ENCODE measurements at regions not wholly inside any gene's neighbourhood (a gene's known extent, or its start where the extent isn't known, plus 50 kb on each side); places are given as distances from the start of the nearest gene placed in this dataset.

DNA sequence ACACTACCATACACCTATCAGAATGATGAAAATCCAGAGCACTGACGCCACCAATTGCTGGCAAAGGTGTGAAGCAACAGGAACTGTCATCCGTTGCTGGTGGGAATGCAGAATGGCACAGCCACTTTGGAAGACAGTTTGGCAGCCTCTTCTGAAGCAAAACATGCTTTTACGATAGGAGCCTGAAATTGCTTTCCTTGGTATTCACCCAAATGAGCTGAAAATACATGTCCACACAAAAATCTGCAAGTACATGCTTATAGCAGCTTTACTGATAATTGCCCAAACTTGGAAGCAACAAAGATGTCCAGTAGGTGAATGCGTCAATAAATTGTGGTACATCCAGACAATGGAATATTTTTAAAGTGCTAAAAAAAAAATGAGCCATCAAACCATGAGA is 322.8 kb upstream of the FAT1 start:
- Mint-ChIP-seq H3K36me3 (no peaks in the 10 kb centered on the region), H3K9me3 (no peaks in the 10 kb centered on the region), H3K27ac (no peak overlapping the region), H3K4me3 (no peak overlapping the region), H3K27me3 (no peaks in the 10 kb centered on the region), H3K4me1 (no peaks in the 10 kb centered on the region)
- ATAC-seq = no peak

DNA sequence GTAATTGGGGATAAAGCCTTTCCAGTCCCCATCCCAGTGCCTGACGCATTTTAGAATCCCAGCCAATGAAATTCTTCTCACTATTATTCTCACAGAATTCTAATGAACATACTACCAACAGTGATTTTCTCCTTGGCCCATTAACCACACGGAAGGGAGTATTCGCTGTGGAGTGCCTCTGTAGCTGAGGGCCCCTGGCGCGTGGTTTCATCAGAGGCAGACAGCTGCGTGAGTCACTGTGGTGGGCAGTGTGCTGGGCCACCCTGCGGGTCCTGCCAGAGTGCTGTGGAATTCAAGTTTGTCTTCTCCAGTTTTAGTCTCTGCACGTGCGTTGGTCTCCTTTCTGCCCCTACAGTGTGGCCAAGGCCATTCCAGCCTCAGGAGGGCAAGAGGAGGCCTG is 335.4 kb upstream of the FAT1 start:
- Mint-ChIP-seq H3K36me3 (no peaks in the 10 kb centered on the region), H3K4me3 (no peak overlapping the region), H3K27ac (no peak overlapping the region), H3K9me3 (peaks cover 2% of the 10 kb centered on the region), H3K4me1 (no peaks in the 10 kb centered on the region), H3K27me3 (no peaks in the 10 kb centered on the region)
- ATAC-seq = no peak

DNA sequence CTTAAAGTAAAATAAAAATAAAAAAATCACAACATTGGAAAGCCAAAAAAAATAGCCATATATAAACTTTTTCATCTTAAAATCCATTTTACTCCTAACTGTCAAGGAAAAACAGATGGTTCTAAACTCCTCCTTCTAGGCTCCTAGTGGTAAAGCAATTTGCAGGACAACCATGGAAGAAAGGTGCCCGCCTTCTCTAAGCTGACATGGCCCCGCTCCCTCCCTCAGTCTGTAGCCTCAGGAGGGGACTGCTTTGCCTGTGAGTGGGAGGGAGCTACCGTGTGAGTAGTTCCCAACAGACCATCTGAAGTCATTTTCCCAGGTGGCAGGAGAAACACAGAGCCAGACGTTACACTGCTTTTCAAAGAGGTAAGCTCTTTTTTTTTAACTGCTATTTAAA is 336.2 kb upstream of the FAT1 start:
- Mint-ChIP-seq H3K36me3 (no peaks in the 10 kb centered on the region), H3K27me3 (no peaks in the 10 kb centered on the region), H3K4me1 (no peaks in the 10 kb centered on the region), H3K4me3 (no peak overlapping the region), H3K27ac (no peak overlapping the region), H3K9me3 (peaks cover 2% of the 10 kb centered on the region)
- no peak for ATAC-seq

DNA sequence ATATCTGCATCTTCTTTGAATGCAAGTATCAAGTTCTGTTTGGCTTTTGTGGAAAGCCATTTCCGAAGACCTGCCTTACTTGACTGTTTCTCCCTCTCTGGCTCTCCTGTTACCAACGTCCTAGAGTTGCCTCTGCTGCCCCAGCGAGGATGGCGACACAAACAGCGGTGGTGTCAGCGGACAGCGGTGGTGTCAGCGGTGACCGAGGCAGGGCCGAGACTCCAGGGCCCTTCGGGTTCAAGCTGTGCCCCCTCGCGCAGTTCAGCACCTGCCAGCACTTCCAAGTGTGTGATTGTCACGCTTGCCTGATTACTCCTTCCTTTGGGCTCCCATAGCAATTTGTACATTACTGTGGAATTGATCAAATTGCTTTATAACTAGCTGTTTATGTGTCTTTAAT is 336.9 kb upstream of the FAT1 start:
- H3K36me3 Mint-ChIP-seq = no peaks in the 10 kb centered on the region
- ATAC-seq = no peak
- H3K9me3 Mint-ChIP-seq = peaks cover 2% of the 10 kb centered on the region
- H3K4me3 Mint-ChIP-seq = no peak overlapping the region
- no peaks in the 10 kb centered on the region for H3K4me1 Mint-ChIP-seq
- no peak overlapping the region for H3K27ac Mint-ChIP-seq
- H3K27me3 Mint-ChIP-seq = no peaks in the 10 kb centered on the region

DNA sequence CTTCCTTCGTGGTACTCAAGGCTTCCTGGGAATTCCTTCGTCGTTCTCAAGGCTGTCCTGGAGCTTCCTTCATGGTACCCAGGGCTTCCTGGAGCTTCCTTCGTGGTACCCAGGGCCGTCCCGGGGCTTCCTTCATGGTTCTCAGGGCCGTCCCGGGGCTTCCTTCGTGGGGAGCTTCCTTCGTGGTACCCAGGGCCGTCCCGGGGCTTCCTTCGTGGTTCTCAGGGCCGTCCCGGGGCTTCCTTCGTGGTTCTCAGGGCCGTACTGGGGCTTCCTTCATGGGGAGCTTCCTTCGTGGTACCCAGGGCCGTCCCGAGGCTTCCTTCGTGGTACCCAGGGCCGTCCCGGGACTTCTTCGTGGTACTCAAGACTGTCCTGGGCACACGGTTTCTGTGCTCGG is 339.6 kb upstream of the FAT1 start:
- no peak for ATAC-seq
- peaks cover 6% of the 10 kb centered on the region for H3K9me3 Mint-ChIP-seq
- no peaks in the 10 kb centered on the region for H3K4me1 Mint-ChIP-seq
- H3K4me3 Mint-ChIP-seq = no peak overlapping the region
- no peak overlapping the region for H3K27ac Mint-ChIP-seq
- no peaks in the 10 kb centered on the region for H3K36me3 Mint-ChIP-seq
- H3K27me3 Mint-ChIP-seq = no peaks in the 10 kb centered on the region

DNA sequence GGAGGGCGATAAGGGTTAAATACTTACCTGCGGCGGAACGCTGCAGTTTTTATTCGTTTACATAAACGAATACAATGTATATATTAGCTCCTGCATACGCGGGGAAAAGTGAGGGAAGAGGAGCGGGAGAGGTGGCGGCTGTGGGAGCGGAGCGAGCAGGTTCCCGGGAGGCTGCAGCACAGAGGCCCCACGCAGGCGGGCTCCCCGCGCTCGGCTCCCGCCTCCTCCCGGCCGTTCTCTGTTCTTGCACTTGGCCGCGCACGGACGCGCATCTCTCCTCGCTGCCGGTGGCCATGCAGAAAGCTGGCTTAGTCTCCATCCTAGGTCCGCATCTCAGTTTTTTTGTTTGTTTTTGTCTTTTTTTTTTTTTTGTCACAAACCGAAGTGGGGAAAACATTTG is 340.4 kb upstream of the FAT1 start:
- Mint-ChIP-seq H3K4me3 (no peak overlapping the region), H3K27me3 (no peaks in the 10 kb centered on the region), H3K36me3 (no peaks in the 10 kb centered on the region), H3K9me3 (peaks cover 6% of the 10 kb centered on the region), H3K4me1 (no peaks in the 10 kb centered on the region), H3K27ac (no peak overlapping the region)
- no peak for ATAC-seq

DNA sequence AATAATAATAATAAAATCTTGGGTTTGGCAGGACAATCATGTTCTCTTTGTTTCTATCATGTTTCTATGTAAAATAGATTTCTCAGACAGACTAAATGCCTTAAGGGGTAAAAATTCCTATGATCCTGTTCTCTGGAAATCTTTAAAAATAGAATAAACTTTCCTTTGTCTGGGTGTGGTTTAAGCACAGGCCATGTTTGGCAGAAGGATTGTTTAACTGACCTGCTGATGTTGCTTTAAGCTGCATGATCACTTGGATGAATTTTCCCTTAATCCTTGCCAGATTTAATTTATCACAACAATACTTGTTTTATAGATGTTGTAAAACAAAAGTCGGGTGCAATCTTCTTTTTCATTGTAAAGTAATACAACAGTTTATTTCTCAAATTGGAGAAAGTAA is 341.7 kb upstream of the FAT1 start:
- Mint-ChIP-seq H3K9me3 (peaks cover 6% of the 10 kb centered on the region), H3K27me3 (no peaks in the 10 kb centered on the region), H3K4me1 (no peaks in the 10 kb centered on the region), H3K27ac (no peak overlapping the region), H3K36me3 (no peaks in the 10 kb centered on the region), H3K4me3 (no peak overlapping the region)
- no peak for ATAC-seq

DNA sequence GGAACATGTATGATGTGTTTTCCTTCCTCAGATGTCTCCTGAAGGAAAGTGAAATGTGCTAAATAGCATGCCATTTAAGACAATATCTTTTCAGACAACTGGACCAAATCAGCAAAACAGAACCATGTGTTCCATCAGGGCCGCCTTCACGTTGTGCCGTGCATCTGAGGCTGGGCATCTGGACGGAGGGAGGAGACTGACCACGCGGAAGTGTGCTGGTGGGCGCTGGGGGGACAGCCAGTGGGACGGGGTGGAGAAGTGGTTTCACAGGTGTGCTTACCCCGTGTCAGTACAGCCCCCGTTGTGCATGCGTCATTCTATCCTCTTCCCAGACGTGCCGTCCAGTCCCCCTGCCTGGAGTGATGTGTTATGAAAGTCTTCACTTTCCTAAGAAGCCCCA is 342.1 kb upstream of the FAT1 start:
- Mint-ChIP-seq H3K27me3 (no peaks in the 10 kb centered on the region), H3K9me3 (peaks cover 6% of the 10 kb centered on the region), H3K27ac (no peak overlapping the region), H3K36me3 (no peaks in the 10 kb centered on the region), H3K4me1 (no peaks in the 10 kb centered on the region), H3K4me3 (no peak overlapping the region)
- ATAC-seq = no peak

DNA sequence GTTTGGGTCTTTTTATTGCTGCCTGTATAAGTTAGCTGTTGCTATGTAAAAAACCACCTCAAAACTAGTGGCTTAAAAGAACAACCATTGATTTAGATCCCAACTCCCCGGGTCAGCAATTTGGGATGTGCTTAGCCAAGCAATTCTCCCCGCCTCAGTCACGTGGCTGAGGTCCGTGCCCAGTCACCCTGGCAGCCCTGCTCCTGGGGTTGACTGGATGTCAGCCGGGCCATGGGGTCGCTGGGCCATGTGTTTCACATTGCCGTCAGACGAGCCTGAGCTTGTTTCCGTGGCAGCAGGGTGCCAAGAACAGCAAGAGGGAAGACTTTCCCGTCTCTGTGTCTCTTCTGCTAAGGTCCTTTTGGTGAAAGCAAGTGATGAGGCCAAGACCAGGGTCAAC is 345.7 kb upstream of the FAT1 start:
- H3K4me1 Mint-ChIP-seq = no peaks in the 10 kb centered on the region
- no peak overlapping the region for H3K27ac Mint-ChIP-seq
- peaks cover 4% of the 10 kb centered on the region for H3K9me3 Mint-ChIP-seq
- no peaks in the 10 kb centered on the region for H3K36me3 Mint-ChIP-seq
- no peak for ATAC-seq
- no peaks in the 10 kb centered on the region for H3K27me3 Mint-ChIP-seq
- no peak overlapping the region for H3K4me3 Mint-ChIP-seq

DNA sequence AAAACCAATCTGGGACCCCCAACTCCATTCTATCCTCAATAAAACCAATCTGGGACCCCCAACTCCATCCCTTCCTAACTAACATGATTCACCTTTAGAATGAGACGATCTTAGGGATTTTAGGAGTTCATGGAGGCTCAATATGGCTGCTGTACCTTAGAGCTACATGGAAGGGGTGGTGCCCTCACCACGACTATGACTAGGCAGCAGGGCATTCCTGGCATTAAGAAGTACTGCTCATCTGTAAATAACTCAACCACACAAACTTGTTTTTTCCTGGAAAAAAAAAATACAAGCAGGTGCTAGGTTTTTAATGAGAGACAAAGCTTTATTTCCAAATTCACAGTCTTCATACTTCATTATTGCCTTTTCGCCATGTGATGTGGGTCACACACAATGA is 346.5 kb upstream of the FAT1 start:
- Mint-ChIP-seq H3K9me3 (peaks cover 4% of the 10 kb centered on the region), H3K4me3 (no peak overlapping the region), H3K27ac (no peak overlapping the region), H3K36me3 (no peaks in the 10 kb centered on the region), H3K4me1 (no peaks in the 10 kb centered on the region), H3K27me3 (no peaks in the 10 kb centered on the region)
- ATAC-seq = no peak

DNA sequence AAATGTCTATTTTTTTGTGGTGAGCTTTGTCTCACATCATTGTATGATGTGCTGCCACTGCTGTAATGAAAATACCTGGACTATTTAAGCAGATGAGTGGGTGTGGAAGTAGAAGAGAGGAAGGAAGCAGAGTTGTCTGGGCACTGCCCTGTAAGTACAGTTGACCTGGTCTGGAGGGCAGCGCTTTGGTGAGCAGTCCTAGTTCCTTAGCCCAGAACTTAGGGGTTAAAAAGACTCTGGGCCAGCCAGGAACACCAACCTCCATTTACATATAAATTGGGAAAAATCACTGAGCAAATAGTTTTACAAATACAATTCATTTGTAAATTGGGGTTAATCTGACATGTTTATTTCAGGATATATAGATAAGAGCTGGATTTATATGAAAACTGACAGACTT is 347.1 kb upstream of the FAT1 start:
- peaks cover 3% of the 10 kb centered on the region for H3K9me3 Mint-ChIP-seq
- no peaks in the 10 kb centered on the region for H3K27me3 Mint-ChIP-seq
- no peaks in the 10 kb centered on the region for H3K4me1 Mint-ChIP-seq
- no peak for ATAC-seq
- no peak overlapping the region for H3K27ac Mint-ChIP-seq
- no peaks in the 10 kb centered on the region for H3K36me3 Mint-ChIP-seq
- H3K4me3 Mint-ChIP-seq = no peak overlapping the region

DNA sequence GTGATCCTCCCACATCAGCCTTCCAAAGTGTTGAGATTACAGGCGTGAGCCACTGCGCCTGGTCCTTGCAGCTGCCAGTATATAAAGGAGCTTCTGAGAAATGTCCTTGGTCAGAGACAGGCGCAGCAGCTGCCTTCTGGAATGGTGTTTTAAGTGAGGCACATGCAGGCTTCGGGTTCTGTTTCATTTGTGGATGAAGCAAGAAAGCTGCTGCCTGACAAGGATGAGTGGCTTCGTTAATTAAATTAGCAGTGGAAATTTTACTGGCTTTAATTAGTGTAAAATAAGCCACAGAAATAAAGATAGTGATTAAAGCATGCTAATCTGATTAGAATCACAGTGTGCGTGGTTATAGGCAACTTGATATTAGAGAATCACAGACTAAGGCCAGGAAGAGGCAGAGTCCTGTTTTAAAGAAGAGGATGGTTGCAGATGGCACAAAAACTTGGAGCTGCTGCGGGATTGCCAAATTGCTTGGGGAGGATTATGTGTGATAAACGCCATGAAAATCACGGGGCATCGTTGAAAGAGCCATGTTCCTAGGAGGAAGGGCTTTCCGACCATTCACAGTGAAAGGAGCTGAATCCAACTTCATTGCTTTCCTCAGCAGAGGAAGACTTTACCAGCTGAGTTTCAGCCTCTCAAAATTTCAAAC is 348.4 kb upstream of the FAT1 start:
- no peaks in the 10 kb centered on the region for H3K4me1 Mint-ChIP-seq
- H3K9me3 Mint-ChIP-seq = no peaks in the 10 kb centered on the region
- H3K27ac Mint-ChIP-seq = no peak overlapping the region
- H3K4me3 Mint-ChIP-seq = no peak overlapping the region
- no peak for ATAC-seq
- no peaks in the 10 kb centered on the region for H3K36me3 Mint-ChIP-seq
- no peaks in the 10 kb centered on the region for H3K27me3 Mint-ChIP-seq

DNA sequence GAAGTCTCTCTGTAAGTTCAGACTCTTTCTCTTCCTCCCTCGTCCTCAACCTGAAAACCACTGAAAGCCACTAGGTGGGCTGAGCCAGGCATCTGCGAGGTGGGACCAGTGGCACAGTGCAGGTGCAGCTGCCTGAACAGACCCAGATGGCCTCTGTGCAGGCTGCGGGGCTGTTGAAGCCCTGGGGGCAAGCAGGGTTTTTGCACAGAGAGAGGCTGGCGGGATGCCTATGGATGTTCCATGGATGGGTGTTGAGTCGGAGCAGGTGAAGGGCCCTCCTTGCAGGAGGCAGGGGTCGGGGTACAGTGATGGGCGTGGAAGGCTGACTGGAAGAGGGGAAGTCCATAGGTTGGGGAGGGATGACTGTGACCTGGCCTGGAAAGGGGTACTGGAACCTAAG is 350.2 kb upstream of the FAT1 start:
- H3K9me3 Mint-ChIP-seq = peaks cover 2% of the 10 kb centered on the region
- H3K27ac Mint-ChIP-seq = no peak overlapping the region
- no peak for ATAC-seq
- H3K36me3 Mint-ChIP-seq = no peaks in the 10 kb centered on the region
- no peaks in the 10 kb centered on the region for H3K27me3 Mint-ChIP-seq
- H3K4me1 Mint-ChIP-seq = no peaks in the 10 kb centered on the region
- H3K4me3 Mint-ChIP-seq = no peak overlapping the region

DNA sequence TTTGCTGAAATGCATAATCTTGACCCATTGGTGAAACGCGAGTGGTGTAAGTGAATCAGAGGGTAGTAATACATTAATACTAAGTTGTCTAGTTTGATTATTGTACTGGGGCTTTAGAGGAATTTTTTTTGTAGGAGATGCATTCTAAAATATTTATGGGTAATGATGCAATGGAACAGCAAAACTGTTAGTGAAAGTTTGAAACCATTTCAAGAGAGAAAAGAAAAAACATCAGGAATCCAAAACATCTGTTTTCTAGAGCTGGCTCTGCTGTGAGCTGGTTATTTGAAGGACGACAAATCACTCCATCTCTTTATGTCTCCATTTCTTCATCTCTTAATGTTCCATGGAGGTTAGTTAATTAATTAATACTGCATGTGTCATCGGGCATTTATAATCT is 351.9 kb upstream of the FAT1 start:
- Mint-ChIP-seq H3K36me3 (no peaks in the 10 kb centered on the region), H3K4me1 (no peaks in the 10 kb centered on the region), H3K4me3 (no peak overlapping the region), H3K27ac (no peak overlapping the region), H3K27me3 (no peaks in the 10 kb centered on the region), H3K9me3 (peaks cover 2% of the 10 kb centered on the region)
- no peak for ATAC-seq

DNA sequence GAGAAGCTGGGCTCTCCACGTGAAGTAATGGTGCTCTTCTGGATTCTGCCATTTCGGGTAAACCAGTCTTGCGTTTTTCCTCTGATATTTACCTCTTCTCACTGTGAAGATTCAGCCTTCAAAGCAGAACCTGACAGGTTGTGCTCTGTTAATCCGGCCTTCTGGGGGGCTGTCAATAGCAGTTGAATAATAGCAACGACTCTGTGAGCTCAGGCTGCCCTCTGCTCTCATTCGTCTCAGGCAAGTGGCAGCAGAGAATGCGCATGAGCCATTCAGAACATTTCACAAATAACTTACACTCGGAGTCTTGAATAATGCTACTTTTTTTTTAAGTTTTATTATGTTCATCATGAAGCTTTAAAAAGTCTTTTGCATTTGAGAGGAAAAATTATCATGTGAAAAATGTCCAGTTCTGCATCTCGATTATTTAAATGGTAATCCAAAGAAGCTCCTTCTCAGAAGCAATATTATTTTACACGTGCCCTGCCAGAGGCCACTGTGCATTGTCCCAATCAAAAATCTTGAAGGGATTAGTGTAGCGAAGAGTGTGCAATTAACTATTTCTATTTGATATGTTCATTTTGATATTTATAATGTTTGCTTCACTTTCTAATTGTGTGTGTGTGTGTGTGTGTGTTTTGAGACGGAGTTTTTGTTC is 354.2 kb upstream of the FAT1 start:
- no peak for ATAC-seq
- H3K27ac Mint-ChIP-seq = no peak overlapping the region
- H3K9me3 Mint-ChIP-seq = peaks cover 2% of the 10 kb centered on the region
- H3K27me3 Mint-ChIP-seq = no peaks in the 10 kb centered on the region
- no peaks in the 10 kb centered on the region for H3K36me3 Mint-ChIP-seq
- no peaks in the 10 kb centered on the region for H3K4me1 Mint-ChIP-seq
- no peak overlapping the region for H3K4me3 Mint-ChIP-seq

DNA sequence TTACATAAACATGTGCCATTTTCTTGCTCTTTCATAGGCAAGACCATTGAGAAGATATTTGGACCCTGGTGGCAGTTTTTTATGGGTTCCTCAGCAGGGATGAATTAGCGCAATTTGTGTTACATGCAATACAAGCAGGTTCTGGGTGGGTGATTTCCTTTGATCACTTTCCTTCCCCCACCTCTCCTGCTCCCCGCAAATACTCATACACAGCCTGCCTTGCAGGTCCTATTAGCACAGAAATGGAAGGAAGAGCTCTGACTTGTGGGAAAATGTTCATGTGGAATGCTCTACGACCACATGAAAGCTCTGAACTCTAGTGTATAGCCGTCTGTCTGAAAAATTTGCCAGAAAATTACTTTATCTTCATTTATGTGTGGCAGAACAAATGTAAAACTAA is 361.0 kb upstream of the FAT1 start:
- Mint-ChIP-seq H3K27me3 (no peaks in the 10 kb centered on the region), H3K27ac (no peak overlapping the region), H3K4me3 (no peak overlapping the region), H3K36me3 (no peaks in the 10 kb centered on the region), H3K4me1 (no peaks in the 10 kb centered on the region), H3K9me3 (no peaks in the 10 kb centered on the region)
- ATAC-seq = no peak
